ENCODE measurements at regions not wholly inside any gene's neighbourhood (a gene's known extent, or its start where the extent isn't known, plus 50 kb on each side); places are given as distances from the start of the nearest gene placed in this dataset.

DNA sequence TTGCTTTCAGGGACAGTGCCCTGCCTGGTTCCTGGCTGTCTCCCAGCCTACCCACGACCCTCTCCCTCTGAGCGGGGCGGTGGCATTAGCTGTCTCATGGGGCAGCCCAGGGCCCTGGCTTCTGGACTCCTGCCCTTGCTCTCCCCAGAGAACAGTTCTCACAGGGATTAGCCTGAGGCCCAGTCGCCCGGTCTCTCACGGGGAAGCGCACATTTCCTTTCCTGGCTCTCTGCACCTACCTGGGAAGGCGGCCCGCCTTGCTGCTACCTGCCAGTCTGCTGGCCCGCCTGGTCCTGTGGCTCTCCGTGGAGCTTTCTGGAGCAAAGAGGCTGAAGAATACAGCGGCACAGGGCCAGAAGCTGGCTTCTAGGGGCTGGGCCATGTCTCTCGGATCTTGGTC is 128.4 kb downstream of the FHDC1 start:
- H3K36me3 Mint-ChIP-seq (ENCODE audit: low read depth): no peaks in the 10 kb centered on the region
- H3K4me1 Mint-ChIP-seq (ENCODE audit: low read depth): no peaks in the 10 kb centered on the region
- no peak for DNase-seq (ENCODE audit: low spot score)
- intact Hi-C loops (cut with micrococcal nuclease): no loop called here
- no peaks in the 10 kb centered on the region for H3K9me3 Mint-ChIP-seq
- H3K27ac Mint-ChIP-seq: no peak overlapping the region
- H3K27me3 Mint-ChIP-seq (ENCODE audit: low read depth): peaks cover 5% of the 10 kb centered on the region
- no peak overlapping the region for H3K4me3 Mint-ChIP-seq (ENCODE audit: low read depth)

DNA sequence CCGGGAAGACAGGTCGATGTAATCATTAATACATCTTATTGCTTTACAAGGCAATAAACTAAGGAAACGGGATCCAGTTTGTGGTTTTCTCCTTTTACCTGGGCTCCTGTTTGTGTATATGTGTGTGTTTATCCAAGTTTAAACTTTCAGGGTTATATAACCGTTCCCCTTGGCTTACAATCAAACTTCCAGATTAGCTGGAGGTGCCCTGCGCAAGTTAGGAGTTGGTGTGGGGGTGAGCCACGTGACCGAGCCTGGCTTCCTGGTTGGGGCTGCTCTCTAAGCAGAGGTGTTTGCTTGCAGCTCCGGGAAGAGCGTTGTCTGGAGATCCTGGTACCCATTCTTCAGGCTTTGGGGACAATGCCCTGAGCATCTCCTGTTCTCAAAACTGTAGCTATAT is 129.2 kb downstream of the FHDC1 start:
- no peak overlapping the region for H3K4me3 Mint-ChIP-seq (ENCODE audit: low read depth)
- DNase-seq (ENCODE audit: low spot score): no peak
- no peak overlapping the region for H3K27ac Mint-ChIP-seq
- no peaks in the 10 kb centered on the region for H3K36me3 Mint-ChIP-seq (ENCODE audit: low read depth)
- peaks cover 5% of the 10 kb centered on the region for H3K27me3 Mint-ChIP-seq (ENCODE audit: low read depth)
- H3K9me3 Mint-ChIP-seq: no peaks in the 10 kb centered on the region
- H3K4me1 Mint-ChIP-seq (ENCODE audit: low read depth): no peaks in the 10 kb centered on the region
- intact Hi-C loops (cut with micrococcal nuclease): no loop called here

DNA sequence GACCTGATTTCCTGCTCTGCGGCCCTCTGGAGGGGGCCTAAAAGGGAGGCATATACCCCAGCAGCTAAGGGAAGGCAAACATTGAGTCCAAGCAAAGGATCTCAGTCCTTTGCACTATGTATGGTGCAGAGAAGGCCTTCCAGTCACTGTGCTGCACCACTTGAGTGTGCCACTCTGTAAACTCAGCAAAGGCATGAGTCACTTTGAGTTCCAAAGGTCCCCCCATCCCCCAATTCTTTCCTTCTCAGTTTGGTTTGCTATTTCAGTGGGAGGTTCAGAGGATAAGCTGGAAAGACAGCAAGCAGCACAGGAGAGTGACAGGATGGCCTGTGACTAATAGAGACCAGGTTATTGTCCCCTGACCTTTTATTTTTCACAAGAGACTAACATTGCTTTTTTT is 131.3 kb downstream of the FHDC1 start:
- Mint-ChIP-seq H3K27me3 (ENCODE audit: low read depth) (peaks cover 4% of the 10 kb centered on the region), H3K4me3 (ENCODE audit: low read depth) (no peak overlapping the region), H3K27ac (no peak overlapping the region), H3K36me3 (ENCODE audit: low read depth) (no peaks in the 10 kb centered on the region), H3K9me3 (no peaks in the 10 kb centered on the region), H3K4me1 (ENCODE audit: low read depth) (no peaks in the 10 kb centered on the region)
- intact Hi-C loops (cut with micrococcal nuclease): no loop called here
- no peak for DNase-seq (ENCODE audit: low spot score)

DNA sequence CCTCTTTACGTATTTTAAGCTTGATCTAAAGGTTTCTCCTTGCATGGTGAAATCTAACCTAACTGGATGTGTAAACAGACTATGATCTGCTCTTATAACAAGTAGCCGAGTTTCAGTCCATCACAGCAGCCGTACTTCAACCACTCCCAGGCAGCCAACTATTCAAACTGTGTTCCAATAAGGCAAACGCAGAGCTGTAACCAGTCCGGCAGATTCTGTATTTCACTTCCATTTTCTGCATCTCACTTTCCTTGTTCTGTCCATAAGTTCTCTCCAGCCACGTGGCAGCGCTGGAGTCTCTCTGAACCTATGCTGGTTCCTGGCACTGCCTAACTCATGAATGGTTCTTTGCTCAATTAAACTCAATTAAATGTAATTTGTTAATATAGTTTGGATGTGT is 132.6 kb downstream of the FHDC1 start:
- Mint-ChIP-seq H3K27me3 (ENCODE audit: low read depth) (peaks cover 12% of the 10 kb centered on the region), H3K36me3 (ENCODE audit: low read depth) (no peaks in the 10 kb centered on the region), H3K4me1 (ENCODE audit: low read depth) (no peaks in the 10 kb centered on the region), H3K27ac (no peak overlapping the region), H3K4me3 (ENCODE audit: low read depth) (no peak overlapping the region), H3K9me3 (no peaks in the 10 kb centered on the region)
- intact Hi-C loops (cut with micrococcal nuclease): no loop called here
- no peak for DNase-seq (ENCODE audit: low spot score)

DNA sequence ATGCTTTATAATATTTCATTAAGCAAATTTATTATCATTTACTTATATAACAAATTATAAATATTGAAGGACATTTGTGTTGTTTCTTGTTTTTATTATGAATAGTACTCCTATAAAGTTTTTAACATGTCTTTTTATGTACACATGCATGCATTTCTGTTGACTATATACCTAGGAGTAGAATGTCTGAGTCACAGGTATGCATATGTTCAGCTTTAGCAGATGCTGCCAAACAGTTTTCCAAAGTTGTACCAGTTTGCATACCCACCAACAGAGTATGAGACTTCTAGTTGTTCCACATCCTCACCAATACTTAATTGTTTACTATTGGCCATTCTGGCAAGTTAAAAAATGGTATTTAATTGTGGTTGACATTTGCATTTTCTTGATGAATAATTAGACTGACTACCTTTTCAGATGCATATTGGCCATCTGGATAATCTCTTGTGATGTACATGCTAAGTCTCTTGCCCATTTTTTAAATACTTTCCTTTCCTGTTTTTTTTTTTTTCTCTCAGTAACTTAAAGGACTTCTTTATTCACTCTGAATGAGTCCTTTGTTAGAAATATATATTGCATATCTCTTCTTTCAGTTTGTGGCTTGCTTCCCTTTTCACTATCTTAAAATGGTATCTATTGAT is 132.2 kb upstream of the TRIM2 start:
- Mint-ChIP-seq H3K27ac (no peak overlapping the region), H3K4me3 (ENCODE audit: low read depth) (no peak overlapping the region), H3K27me3 (ENCODE audit: low read depth) (peaks cover 28% of the 10 kb centered on the region), H3K36me3 (ENCODE audit: low read depth) (no peaks in the 10 kb centered on the region), H3K4me1 (ENCODE audit: low read depth) (no peaks in the 10 kb centered on the region), H3K9me3 (no peaks in the 10 kb centered on the region)
- intact Hi-C loops (cut with micrococcal nuclease): no loop called here
- no peak for DNase-seq (ENCODE audit: low spot score)

DNA sequence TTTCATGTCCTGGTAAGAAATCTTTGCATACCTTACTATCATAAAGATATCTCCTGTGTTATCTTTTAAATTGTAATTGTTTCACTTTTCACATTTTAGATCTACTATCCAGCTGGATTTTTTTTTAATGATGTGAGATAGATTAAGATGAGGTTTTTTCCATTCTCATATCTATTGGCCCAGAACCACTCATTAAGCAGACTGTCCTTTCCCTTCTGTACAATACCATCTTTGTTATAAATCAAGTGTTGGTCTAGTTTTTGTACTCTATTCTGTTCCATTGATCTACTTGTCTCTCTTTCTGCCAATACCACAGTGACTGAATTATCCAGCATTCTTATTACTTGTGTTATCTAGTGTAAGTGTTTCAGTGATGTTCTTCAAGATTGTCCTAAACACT is 131.6 kb upstream of the TRIM2 start:
- Mint-ChIP-seq H3K9me3 (no peaks in the 10 kb centered on the region), H3K4me1 (ENCODE audit: low read depth) (no peaks in the 10 kb centered on the region), H3K4me3 (ENCODE audit: low read depth) (no peak overlapping the region), H3K27ac (no peak overlapping the region), H3K36me3 (ENCODE audit: low read depth) (no peaks in the 10 kb centered on the region), H3K27me3 (ENCODE audit: low read depth) (peaks cover 32% of the 10 kb centered on the region)
- DNase-seq (ENCODE audit: low spot score): no peak
- intact Hi-C loops (cut with micrococcal nuclease): no loop called here

DNA sequence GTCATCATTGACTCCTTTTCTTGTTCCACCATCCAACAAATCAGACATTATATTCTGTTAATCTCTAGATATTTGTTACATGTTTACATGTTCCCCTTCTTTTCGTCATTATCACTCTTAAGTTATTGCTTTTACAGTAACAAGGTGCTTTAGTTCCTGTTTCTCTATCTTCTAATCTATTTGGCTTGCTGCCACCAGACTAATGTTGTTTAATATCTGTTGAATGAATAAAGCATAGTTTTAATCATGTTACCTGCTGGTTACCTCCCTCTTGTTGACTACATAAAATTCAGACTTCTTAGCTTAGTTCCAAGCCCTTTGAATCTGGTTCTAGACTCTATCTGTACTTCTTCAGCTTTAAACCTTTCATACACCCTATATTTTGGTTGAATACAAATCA is 129.8 kb upstream of the TRIM2 start:
- intact Hi-C loops (cut with micrococcal nuclease): no loop called here
- Mint-ChIP-seq H3K9me3 (no peaks in the 10 kb centered on the region), H3K36me3 (ENCODE audit: low read depth) (no peaks in the 10 kb centered on the region), H3K27ac (no peak overlapping the region), H3K27me3 (ENCODE audit: low read depth) (peaks cover 45% of the 10 kb centered on the region), H3K4me1 (ENCODE audit: low read depth) (no peaks in the 10 kb centered on the region), H3K4me3 (ENCODE audit: low read depth) (no peak overlapping the region)
- no peak for DNase-seq (ENCODE audit: low spot score)

DNA sequence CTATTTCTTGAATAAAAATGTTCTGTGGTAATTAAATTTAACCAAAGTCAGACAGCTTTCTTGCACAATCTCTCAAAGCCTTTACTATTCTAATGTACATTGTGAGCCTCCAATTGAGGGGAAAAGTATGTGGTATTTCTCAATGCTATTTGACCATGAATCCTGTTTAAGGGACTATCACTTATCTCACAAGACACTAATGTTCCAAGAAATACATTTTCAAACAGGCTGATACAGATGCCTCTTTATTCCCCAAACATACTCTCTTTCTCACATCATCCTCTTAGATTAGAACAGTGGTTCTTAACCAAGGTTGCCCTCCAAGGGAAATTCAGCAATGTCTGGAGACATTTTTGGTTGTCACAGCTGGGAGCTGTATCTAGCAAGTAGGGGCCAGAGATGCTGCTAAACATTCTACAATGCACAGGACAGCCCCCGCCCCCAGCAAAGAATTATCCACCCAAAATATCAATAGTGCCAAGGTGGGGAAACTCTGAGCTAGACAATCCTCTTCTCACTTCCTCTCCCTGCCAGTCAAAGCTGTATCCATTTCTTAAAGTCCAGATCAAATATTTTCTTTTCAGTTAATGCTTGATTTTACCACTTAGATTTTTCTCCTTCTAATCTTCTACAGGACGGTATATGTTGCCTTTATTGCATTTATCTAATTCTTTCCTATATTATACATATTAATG is 129.2 kb upstream of the TRIM2 start:
- Mint-ChIP-seq H3K4me1 (ENCODE audit: low read depth) (no peaks in the 10 kb centered on the region), H3K36me3 (ENCODE audit: low read depth) (no peaks in the 10 kb centered on the region), H3K9me3 (no peaks in the 10 kb centered on the region), H3K4me3 (ENCODE audit: low read depth) (no peak overlapping the region), H3K27me3 (ENCODE audit: low read depth) (peaks cover 50% of the 10 kb centered on the region), H3K27ac (no peak overlapping the region)
- intact Hi-C loops (cut with micrococcal nuclease): no loop called here
- no peak for DNase-seq (ENCODE audit: low spot score)

DNA sequence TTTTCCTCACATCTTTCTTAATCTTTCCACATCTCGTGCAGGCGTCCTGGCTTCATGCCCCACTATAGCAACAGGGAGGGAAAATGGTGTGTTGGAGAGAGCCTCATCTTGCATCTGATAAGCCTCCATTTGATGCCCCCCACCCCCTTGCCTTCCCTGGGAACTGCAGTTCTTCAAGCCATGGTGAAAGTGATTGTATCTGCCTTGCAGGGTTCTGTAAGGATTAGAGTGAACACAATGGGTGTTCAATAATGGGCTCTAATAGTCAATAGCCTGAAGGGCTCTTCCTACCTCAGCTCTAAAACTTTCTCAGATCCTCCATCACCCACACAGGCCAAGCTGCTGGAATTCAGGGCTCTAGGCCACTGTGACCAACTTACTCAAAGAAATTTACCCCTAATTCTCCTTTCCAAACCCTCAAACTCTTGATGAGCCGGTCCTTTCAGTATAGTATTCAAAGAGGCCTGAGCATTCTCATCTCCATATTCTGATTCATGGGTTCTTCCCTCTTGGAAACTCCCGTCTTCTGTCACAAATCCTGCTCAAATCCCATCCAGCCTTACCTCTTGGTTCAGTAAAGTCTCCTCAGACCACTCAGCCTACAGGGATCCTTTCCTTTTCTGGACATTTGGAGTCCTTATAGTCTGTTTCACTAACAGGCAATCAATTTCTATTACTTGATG is 128.3 kb upstream of the TRIM2 start:
- Mint-ChIP-seq H3K27me3 (ENCODE audit: low read depth) (peaks cover 54% of the 10 kb centered on the region), H3K4me3 (ENCODE audit: low read depth) (no peak overlapping the region), H3K27ac (no peak overlapping the region), H3K4me1 (ENCODE audit: low read depth) (no peaks in the 10 kb centered on the region), H3K36me3 (ENCODE audit: low read depth) (no peaks in the 10 kb centered on the region), H3K9me3 (no peaks in the 10 kb centered on the region)
- no peak for DNase-seq (ENCODE audit: low spot score)
- intact Hi-C loops (cut with micrococcal nuclease): no loop called here

DNA sequence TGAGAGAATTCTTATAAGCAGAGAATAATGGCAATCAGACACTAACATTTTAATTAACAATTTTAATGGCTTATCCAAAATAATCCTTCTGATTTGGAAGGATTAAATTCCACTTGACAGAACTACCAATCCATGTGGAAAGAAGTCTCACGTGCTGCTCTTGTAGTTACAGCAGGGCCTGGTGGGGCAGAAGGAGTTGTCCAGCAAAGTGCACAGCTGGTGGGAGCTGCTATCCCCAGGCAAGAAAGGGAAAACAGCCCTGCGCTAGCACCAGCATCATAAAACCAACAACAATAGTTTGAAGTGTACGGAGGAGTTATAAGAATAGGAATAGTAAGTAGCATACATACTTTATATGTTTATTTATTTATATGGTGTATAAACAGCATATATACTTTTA is 127.4 kb upstream of the TRIM2 start:
- H3K27ac Mint-ChIP-seq: no peak overlapping the region
- no peaks in the 10 kb centered on the region for H3K36me3 Mint-ChIP-seq (ENCODE audit: low read depth)
- H3K27me3 Mint-ChIP-seq (ENCODE audit: low read depth): peaks cover 57% of the 10 kb centered on the region
- no peak overlapping the region for H3K4me3 Mint-ChIP-seq (ENCODE audit: low read depth)
- no peak for DNase-seq (ENCODE audit: low spot score)
- intact Hi-C loops (cut with micrococcal nuclease): no loop called here
- H3K9me3 Mint-ChIP-seq: no peaks in the 10 kb centered on the region
- H3K4me1 Mint-ChIP-seq (ENCODE audit: low read depth): no peaks in the 10 kb centered on the region

DNA sequence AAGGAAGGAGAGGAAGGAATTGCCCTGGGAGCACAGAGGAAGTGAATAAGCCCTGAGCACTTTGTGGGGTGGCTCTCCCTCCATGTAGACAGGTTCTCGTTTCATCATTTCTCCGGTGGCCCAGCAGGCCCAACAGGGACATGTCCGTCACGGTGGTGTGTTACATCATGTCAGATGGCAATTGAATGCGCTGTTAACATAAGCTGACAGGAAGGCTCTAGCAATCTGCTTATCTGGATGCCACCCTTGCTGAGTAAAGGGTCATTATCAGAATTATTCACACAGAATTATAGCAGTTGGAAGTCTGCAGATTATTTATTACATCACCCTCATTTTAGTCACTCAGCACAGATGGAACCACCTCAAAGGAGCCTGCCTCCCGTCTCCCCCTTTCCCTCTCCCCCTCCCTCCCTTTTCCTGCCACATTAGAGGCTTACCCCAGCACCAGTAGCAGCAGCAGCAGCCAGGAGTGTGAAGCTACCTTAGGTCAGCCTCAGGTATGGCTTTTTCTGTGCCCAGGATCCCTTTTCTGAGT is 124.3 kb upstream of the TRIM2 start:
- H3K36me3 Mint-ChIP-seq (ENCODE audit: low read depth): no peaks in the 10 kb centered on the region
- H3K4me3 Mint-ChIP-seq (ENCODE audit: low read depth): no peak overlapping the region
- intact Hi-C loops (cut with micrococcal nuclease): no loop called here
- peaks cover 6% of the 10 kb centered on the region for H3K4me1 Mint-ChIP-seq (ENCODE audit: low read depth)
- H3K27me3 Mint-ChIP-seq (ENCODE audit: low read depth): peaks cover 56% of the 10 kb centered on the region
- no peak overlapping the region for H3K27ac Mint-ChIP-seq
- H3K9me3 Mint-ChIP-seq: no peaks in the 10 kb centered on the region
- DNase-seq (ENCODE audit: low spot score): no peak

DNA sequence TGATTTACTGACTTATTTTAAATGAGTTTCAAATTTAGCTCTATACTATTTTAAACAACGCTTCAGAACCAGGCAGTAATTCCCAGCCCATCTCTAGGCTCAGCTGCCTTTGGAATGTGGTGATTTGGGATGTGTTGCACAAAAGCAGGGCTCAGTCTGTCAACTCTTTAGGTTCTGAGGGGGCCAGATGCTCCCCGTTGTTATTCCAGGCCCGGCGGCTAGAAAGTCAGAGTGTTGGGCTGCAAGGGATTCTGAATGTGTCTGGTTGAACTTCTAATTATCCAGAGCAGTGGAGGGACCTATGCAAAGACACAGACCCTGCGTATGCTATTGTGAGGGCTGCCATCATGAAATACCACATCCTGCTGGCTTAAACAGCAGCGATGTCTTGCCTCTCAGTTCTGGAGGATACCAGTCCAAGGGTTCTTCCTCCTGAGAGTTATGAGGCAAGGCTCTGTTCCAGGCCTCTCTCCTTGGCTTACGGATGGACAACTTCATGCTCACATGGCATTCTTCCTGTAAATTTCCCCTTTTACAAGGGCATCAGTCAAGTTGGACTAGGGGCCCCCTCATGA is 123.2 kb upstream of the TRIM2 start:
- no peaks in the 10 kb centered on the region for H3K9me3 Mint-ChIP-seq
- intact Hi-C loops (cut with micrococcal nuclease): no loop called here
- H3K36me3 Mint-ChIP-seq (ENCODE audit: low read depth): no peaks in the 10 kb centered on the region
- H3K27ac Mint-ChIP-seq: no peak overlapping the region
- DNase-seq (ENCODE audit: low spot score): no peak
- H3K4me1 Mint-ChIP-seq (ENCODE audit: low read depth): peaks cover 15% of the 10 kb centered on the region
- H3K27me3 Mint-ChIP-seq (ENCODE audit: low read depth): peaks cover 57% of the 10 kb centered on the region
- no peak overlapping the region for H3K4me3 Mint-ChIP-seq (ENCODE audit: low read depth)

DNA sequence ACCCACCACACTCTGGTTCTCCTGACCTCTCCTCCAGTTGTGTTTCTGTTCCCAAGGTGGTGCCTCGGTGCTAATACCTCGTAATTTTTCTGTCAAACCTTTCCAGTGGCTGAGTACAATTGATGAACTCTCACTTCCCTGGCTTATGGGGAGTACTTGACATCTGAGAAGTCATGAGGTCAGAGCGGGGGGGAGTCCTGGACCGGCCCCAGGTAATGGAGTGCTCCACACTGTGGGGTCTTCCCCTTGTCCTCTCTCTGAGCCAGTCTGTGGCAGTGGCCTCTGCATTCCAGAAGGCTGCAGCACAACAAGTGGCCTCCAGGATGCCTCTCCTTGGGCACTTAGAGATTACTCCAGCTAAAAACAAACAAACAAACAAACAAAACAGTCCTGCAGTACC is 122.5 kb upstream of the TRIM2 start:
- Mint-ChIP-seq H3K36me3 (ENCODE audit: low read depth) (no peaks in the 10 kb centered on the region), H3K27ac (no peak overlapping the region), H3K9me3 (no peaks in the 10 kb centered on the region), H3K4me1 (ENCODE audit: low read depth) (peaks cover 15% of the 10 kb centered on the region), H3K4me3 (ENCODE audit: low read depth) (no peak overlapping the region), H3K27me3 (ENCODE audit: low read depth) (peaks cover 56% of the 10 kb centered on the region)
- intact Hi-C loops (cut with micrococcal nuclease): no loop called here
- DNase-seq (ENCODE audit: low spot score): no peak
